Vagina (tissue), 2 donors: ENCODE measurements at regions not wholly inside any gene's neighbourhood (a gene's known extent, or its start where the extent isn't known, plus 50 kb on each side); places are given as distances from the start of the nearest gene placed in this dataset.

Source experiments
- CTCF ChIP-seq, 3 experiments: fragments of 450-650 bp in 2 of 3; fragments of 200-600 bp in 1 of 3; sonication (generic) in 1 of 3; IDR thresholded peaks; one replicate each; pipeline ENCODE4 v1.5.1; 2017 to 2019; ENCODE audit warnings: antibody characterized with exemption in 3 of 3, mild to moderate bottlenecking in 2 of 3, moderate library complexity in 2 of 3
- POLR2AphosphoS5 ChIP-seq, 2 donors: sonication (generic); formaldehyde crosslinking; IDR thresholded peaks; one replicate each; pipeline ENCODE4 v1.9.0; 2017; ENCODE audit warnings: antibody characterized with exemption in 2 of 2, mild to moderate bottlenecking in 2 of 2, low read depth in 1 of 2; ENCODE audit not compliant: insufficient read depth in 1 of 2

- TF ChIP-seq CTCF (IDR thresholded peaks at IDR 0.05) (no peak), POLR2AphosphoS5 (IDR thresholded peaks at IDR 0.05; ENCODE audit: insufficient read depth in 1 of 2, low read depth in 1 of 2) (no peak)
Measured at GRCh38 chr5:5605170-5605764, 182.8 kb downstream of the ICE1 start.
